K562 (cell line): ENCODE measurements at regions not wholly inside any gene's neighbourhood (a gene's known extent, or its start where the extent isn't known, plus 50 kb on each side); places are given as distances from the start of the nearest gene placed in this dataset.

ENCODE experiments used
- ATAC-seq: fragments of 200-7000 bp; cut with Tn5 transposase; 3 replicates; pipeline ENCODE4 v1.9.1; 2020; ENCODE audit warnings: moderate library complexity
- BruUV-seq: library from RNA; stranded (reverse); fragments of 400-500 nt; replicated peaks from 2 replicates; lab custom pipeline; 2021; lab: Mats Ljungman, UMichigan
- CTCF ChIA-PET: fragments of 300-600 bp; formaldehyde crosslinking; extraction: SDS; loops from one replicate; lab custom pipeline; 2021; ENCODE audit warnings: low intra/inter-chr PET ratio; lab: Yijun Ruan, JAX
- POLR2A ChIA-PET: fragments of 300-600, 350-650 bp; sonication (Branson Sonifier 250); formaldehyde crosslinking; extraction: SDS; loops from one replicate; lab custom pipeline; 2021; ENCODE audit warnings: antibody characterized with exemption, inconsistent platforms; lab: Yijun Ruan, JAX
- DNase-seq, 4 experiments: peaks; one replicate each; pipeline versions ENCODE4 v3.0.0 to v3.0.0-alpha.2; 2011 to 2018; ENCODE audit warnings: low spot score in 3 of 4, mixed read lengths in 3 of 4; ENCODE audit errors: extremely low read depth in 1 of 4
- FAIRE-seq: peaks from 2 replicates; lab custom pipeline; 2011; peaks lifted over from hg19 to GRCh38; lab: Jason Lieb, UNC
- H2AFZ ChIP-seq: 2 replicates; pipeline ENCODE4 v1.6.0; 2011; ENCODE audit warnings: low read depth, low read length, control low read depth, inconsistent platforms
- H3K27ac ChIP-seq: fragments of 200-600 bp; 3 replicates; pipeline ENCODE4 v1.8.0; 2011; ENCODE audit warnings: low read depth, mild to moderate bottlenecking, control low read depth, inconsistent platforms, low read length, moderate library complexity, mixed read lengths; ENCODE audit errors: extremely low read depth
- H3K27me3 ChIP-seq, 2 experiments: fragments of 300-600 bp in 1 of 2; 2 replicates in 1 of 2; 3 replicates in 1 of 2; pipeline versions ENCODE4 v1.6.0 to v1.8.0; 2011; ENCODE audit warnings: inconsistent platforms in 2 of 2, low read length in 2 of 2, mild to moderate bottlenecking in 1 of 2, mixed read lengths in 1 of 2, moderate library complexity in 1 of 2; ENCODE audit not compliant: control insufficient read depth in 2 of 2, insufficient read depth in 2 of 2
- H3K36me3 ChIP-seq: fragments of 300-600 bp; 3 replicates; pipeline ENCODE4 v1.8.0; 2011; ENCODE audit warnings: mild to moderate bottlenecking, low read length, inconsistent platforms; ENCODE audit not compliant: control insufficient read depth, insufficient read depth
- H3K4me1 ChIP-seq, 2 experiments: fragments of 200-600 bp in 1 of 2; replicated peaks in 1 of 2; 2 replicates in 1 of 2; 3 replicates in 1 of 2; pipeline versions ENCODE4 v1.5.1 to v1.8.0; 2011; ENCODE audit warnings: inconsistent platforms in 2 of 2, low read length in 2 of 2, mild to moderate bottlenecking in 1 of 2, mixed read lengths in 1 of 2, moderate library complexity in 1 of 2; ENCODE audit not compliant: control insufficient read depth in 2 of 2, insufficient read depth in 2 of 2
- H3K4me2 ChIP-seq: 2 replicates; pipeline ENCODE4 v1.6.1; 2011; ENCODE audit warnings: low read length, control low read depth, inconsistent platforms, mixed read lengths; ENCODE audit not compliant: insufficient read depth
- H3K4me3 ChIP-seq: fragments of 200-600 bp; sonication (generic), shearing (Covaris generic); 2 replicates; pipeline ENCODE4 v1.5.1; 2016; ENCODE audit warnings: control low read depth, inconsistent platforms
- H3K79me2 ChIP-seq: fragments of 200-600 bp; 3 replicates; pipeline ENCODE4 v1.8.0; 2011; ENCODE audit warnings: low read length, inconsistent platforms; ENCODE audit not compliant: control insufficient read depth, insufficient read depth
- H3K9ac ChIP-seq, 2 experiments: 2 replicates each; pipeline versions ENCODE4 v1.6.0 to v1.6.1; 2011; ENCODE audit warnings: low read depth in 2 of 2, low read length in 2 of 2, control low read depth in 1 of 2, inconsistent platforms in 1 of 2, mild to moderate bottlenecking in 1 of 2, mixed read lengths in 1 of 2; ENCODE audit not compliant: insufficient read depth in 1 of 2
- H3K9me1 ChIP-seq: one replicate; pipeline ENCODE4 v1.6.0; 2011; ENCODE audit warnings: inconsistent platforms, mild to moderate bottlenecking, low read length, moderate library complexity; ENCODE audit not compliant: control insufficient read depth, insufficient read depth
- H3K9me3 ChIP-seq: replicated peaks from 2 replicates; pipeline ENCODE4 v1.5.1; 2011; ENCODE audit warnings: low read depth, low read length, inconsistent platforms; ENCODE audit not compliant: control insufficient read depth, insufficient read depth
- H4K20me1 ChIP-seq: replicated peaks from 2 replicates; pipeline ENCODE4 v1.6.1; 2011; ENCODE audit warnings: low read length, inconsistent platforms, mixed read lengths; ENCODE audit not compliant: control insufficient read depth, insufficient read depth
- BRD9 ChIP-seq: fragments of 450-650 bp; IDR thresholded peaks from 2 replicates; pipeline ENCODE4 v1.6.1; 2018; ENCODE audit warnings: low read depth; ENCODE audit not compliant: partially characterized antibody
- CBX5 ChIP-seq: IDR thresholded peaks from 2 replicates; pipeline ENCODE4 v1.6.1; 2014; ENCODE audit warnings: low read depth, borderline replicate concordance
- DNMT1 ChIP-seq: fragments of 450-650 bp; IDR thresholded peaks from 2 replicates; pipeline ENCODE4 v1.6.1; 2016; ENCODE audit warnings: antibody characterized with exemption, mild to moderate bottlenecking
- KLF6 ChIP-seq: fragments of 250-450 bp; sonication (Bioruptor Pico); IDR thresholded peaks from 2 replicates; pipeline ENCODE4 v1.4.0; 2020; ENCODE audit warnings: mild to moderate bottlenecking, moderate library complexity, borderline replicate concordance
- MBD2 ChIP-seq: sonication (generic); IDR thresholded peaks from 2 replicates; pipeline ENCODE4 v1.6.1; 2016; ENCODE audit warnings: low read depth, borderline replicate concordance
- TCF15 ChIP-seq: fragments of 250-450 bp; sonication (Bioruptor Pico); IDR thresholded peaks from 2 replicates; pipeline ENCODE4 v1.8.0; 2022; ENCODE audit warnings: moderate library complexity, mild to moderate bottlenecking, inconsistent platforms
- TCF3 ChIP-seq: sonication (generic); formaldehyde crosslinking; IDR thresholded peaks from 2 replicates; pipeline ENCODE4 v1.4.0; 2020; ENCODE audit warnings: mild to moderate bottlenecking, missing genetic modification reagents
- ZBTB17 ChIP-seq: fragments of 450-650 bp; formaldehyde crosslinking; IDR thresholded peaks from 2 replicates; pipeline ENCODE4 v1.4.0; 2020; ENCODE audit warnings: mild to moderate bottlenecking
- ZNF445 ChIP-seq: fragments of 250-450 bp; sonication (Bioruptor Pico); IDR thresholded peaks from 2 replicates; pipeline ENCODE4 v1.4.0; 2020; ENCODE audit warnings: low read depth, mild to moderate bottlenecking, moderate library complexity
- ZNF584 ChIP-seq: fragments of 200-800 bp; sonication (Bioruptor generic); IDR thresholded peaks from 2 replicates; pipeline ENCODE4 v1.6.1; 2016; ENCODE audit warnings: low read depth, mild to moderate bottlenecking, missing genetic modification characterization, missing compliant biosample characterization
- ZNF586 ChIP-seq: fragments of 450-650 bp; formaldehyde crosslinking; conservative IDR thresholded peaks from 2 replicates; pipeline ENCODE4 v1.4.0; 2020; ENCODE audit warnings: mild to moderate bottlenecking, moderate library complexity
- WGBS: fragments of 100-300 bp; shearing (Covaris generic); methylation state at CpG from one replicate; pipeline ENCODE4 v1.1.6; 2016; ENCODE audit warnings: low coverage, mixed read lengths; ENCODE audit not compliant: insufficient coverage; ENCODE audit errors: missing lambda C conversion rate; 5-methylcytosine and 5-hydroxymethylcytosine counted together
- in situ Hi-C: fragments of 300-500 bp; cut with MboI; formaldehyde crosslinking; loops from 4 replicates; pipeline ENCODE4 v1.15.0; 2018; ENCODE audit warnings: inconsistent platforms, mixed read lengths
- intact Hi-C: fragments of 100-400 bp; cut with micrococcal nuclease; formaldehyde crosslinking; loops from 2 replicates; pipeline ENCODE4 v1.14.2; 2022
- TF ChIP-seq, protein P1 (sequence below): fragments of 200-800 bp; sonication (Bioruptor generic); IDR thresholded peaks from 2 replicates; pipeline ENCODE4 v1.6.1; 2016; ENCODE audit warnings: missing genetic modification characterization, missing compliant biosample characterization
- TF ChIP-seq, protein P2 (sequence below): fragments of 150-350 bp; IDR thresholded peaks from 2 replicates; pipeline ENCODE4 v1.6.1; 2014; ENCODE audit warnings: low read depth, mild to moderate bottlenecking, low read length, borderline replicate concordance
- TF ChIP-seq, protein P3 (sequence below): fragments of 250-450 bp; sonication (Bioruptor Pico); IDR thresholded peaks from 2 replicates; pipeline ENCODE4 v1.5.1; 2021; ENCODE audit warnings: mild to moderate bottlenecking

- CTCF ChIA-PET: no interaction called here
- WGBS: 0% methylated on average over 1 of the region's 1 CpG
- no peaks in the 10 kb centered on the region for H3K9me3 ChIP-seq
- intact Hi-C loops (no loop called here), in situ Hi-C loops (no loop called here)
- no peaks in the 10 kb centered on the region for H4K20me1 ChIP-seq
- H3K9me1 ChIP-seq: no peaks in the 10 kb centered on the region
- POLR2A ChIA-PET: no interaction called here
- H3K4me2 ChIP-seq: no peak overlapping the region
- H3K4me1 ChIP-seq: no peaks in the 10 kb centered on the region
- no peak overlapping the region for H3K27ac ChIP-seq
- no peaks in the 10 kb centered on the region for H3K79me2 ChIP-seq
- FAIRE-seq (no peak), ATAC-seq (no peak), DNase-seq (no peak)
- BruUV-seq: no TSS peak
- no peaks in the 10 kb centered on the region for H3K27me3 ChIP-seq
- H3K4me3 ChIP-seq: no peak overlapping the region
- no peak overlapping the region for H3K9ac ChIP-seq
- TF ChIP-seq, protein P1, sequence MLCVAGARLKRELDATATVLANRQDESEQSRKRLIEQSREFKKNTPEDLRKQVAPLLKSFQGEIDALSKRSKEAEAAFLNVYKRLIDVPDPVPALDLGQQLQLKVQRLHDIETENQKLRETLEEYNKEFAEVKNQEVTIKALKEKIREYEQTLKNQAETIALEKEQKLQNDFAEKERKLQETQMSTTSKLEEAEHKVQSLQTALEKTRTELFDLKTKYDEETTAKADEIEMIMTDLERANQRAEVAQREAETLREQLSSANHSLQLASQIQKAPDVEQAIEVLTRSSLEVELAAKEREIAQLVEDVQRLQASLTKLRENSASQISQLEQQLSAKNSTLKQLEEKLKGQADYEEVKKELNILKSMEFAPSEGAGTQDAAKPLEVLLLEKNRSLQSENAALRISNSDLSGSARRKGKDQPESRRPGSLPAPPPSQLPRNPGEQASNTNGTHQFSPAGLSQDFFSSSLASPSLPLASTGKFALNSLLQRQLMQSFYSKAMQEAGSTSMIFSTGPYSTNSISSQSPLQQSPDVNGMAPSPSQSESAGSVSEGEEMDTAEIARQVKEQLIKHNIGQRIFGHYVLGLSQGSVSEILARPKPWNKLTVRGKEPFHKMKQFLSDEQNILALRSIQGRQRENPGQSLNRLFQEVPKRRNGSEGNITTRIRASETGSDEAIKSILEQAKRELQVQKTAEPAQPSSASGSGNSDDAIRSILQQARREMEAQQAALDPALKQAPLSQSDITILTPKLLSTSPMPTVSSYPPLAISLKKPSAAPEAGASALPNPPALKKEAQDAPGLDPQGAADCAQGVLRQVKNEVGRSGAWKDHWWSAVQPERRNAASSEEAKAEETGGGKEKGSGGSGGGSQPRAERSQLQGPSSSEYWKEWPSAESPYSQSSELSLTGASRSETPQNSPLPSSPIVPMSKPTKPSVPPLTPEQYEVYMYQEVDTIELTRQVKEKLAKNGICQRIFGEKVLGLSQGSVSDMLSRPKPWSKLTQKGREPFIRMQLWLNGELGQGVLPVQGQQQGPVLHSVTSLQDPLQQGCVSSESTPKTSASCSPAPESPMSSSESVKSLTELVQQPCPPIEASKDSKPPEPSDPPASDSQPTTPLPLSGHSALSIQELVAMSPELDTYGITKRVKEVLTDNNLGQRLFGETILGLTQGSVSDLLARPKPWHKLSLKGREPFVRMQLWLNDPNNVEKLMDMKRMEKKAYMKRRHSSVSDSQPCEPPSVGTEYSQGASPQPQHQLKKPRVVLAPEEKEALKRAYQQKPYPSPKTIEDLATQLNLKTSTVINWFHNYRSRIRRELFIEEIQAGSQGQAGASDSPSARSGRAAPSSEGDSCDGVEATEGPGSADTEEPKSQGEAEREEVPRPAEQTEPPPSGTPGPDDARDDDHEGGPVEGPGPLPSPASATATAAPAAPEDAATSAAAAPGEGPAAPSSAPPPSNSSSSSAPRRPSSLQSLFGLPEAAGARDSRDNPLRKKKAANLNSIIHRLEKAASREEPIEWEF (CRISPR knock-in tag): no peak
- TF ChIP-seq DNMT1 (no peak), TCF15 (CRISPR knock-in tag) (no peak), ZBTB17 (CRISPR knock-in tag) (no peak), ZNF445 (CRISPR knock-in tag) (no peak), BRD9 (no peak), ZNF586 (CRISPR knock-in tag) (no peak), KLF6 (CRISPR knock-in tag) (no peak), TCF3 (CRISPR knock-in tag) (no peak), MBD2 (no peak), CBX5 (no peak), ZNF584 (CRISPR knock-in tag) (no peak)
- TF ChIP-seq, protein P2, sequence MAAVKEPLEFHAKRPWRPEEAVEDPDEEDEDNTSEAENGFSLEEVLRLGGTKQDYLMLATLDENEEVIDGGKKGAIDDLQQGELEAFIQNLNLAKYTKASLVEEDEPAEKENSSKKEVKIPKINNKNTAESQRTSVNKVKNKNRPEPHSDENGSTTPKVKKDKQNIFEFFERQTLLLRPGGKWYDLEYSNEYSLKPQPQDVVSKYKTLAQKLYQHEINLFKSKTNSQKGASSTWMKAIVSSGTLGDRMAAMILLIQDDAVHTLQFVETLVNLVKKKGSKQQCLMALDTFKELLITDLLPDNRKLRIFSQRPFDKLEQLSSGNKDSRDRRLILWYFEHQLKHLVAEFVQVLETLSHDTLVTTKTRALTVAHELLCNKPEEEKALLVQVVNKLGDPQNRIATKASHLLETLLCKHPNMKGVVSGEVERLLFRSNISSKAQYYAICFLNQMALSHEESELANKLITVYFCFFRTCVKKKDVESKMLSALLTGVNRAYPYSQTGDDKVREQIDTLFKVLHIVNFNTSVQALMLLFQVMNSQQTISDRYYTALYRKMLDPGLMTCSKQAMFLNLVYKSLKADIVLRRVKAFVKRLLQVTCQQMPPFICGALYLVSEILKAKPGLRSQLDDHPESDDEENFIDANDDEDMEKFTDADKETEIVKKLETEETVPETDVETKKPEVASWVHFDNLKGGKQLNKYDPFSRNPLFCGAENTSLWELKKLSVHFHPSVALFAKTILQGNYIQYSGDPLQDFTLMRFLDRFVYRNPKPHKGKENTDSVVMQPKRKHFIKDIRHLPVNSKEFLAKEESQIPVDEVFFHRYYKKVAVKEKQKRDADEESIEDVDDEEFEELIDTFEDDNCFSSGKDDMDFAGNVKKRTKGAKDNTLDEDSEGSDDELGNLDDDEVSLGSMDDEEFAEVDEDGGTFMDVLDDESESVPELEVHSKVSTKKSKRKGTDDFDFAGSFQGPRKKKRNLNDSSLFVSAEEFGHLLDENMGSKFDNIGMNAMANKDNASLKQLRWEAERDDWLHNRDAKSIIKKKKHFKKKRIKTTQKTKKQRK: no peak
- TF ChIP-seq, protein P3, sequence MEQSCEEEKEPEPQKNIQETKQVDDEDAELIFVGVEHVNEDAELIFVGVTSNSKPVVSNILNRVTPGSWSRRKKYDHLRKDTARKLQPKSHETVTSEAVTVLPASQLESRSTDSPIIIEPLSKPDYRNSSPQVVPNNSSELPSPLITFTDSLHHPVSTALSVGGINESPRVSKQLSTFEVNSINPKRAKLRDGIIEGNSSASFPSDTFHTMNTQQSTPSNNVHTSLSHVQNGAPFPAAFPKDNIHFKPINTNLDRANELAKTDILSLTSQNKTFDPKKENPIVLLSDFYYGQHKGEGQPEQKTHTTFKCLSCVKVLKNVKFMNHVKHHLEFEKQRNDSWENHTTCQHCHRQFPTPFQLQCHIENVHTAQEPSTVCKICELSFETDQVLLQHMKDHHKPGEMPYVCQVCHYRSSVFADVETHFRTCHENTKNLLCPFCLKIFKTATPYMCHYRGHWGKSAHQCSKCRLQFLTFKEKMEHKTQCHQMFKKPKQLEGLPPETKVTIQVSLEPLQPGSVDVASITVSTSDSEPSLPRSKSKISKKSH (CRISPR knock-in tag): no peak
- no peak overlapping the region for H2AFZ ChIP-seq
- no peaks in the 10 kb centered on the region for H3K36me3 ChIP-seq
Observed at GRCh38 chr4:60016971-60017370, 1183.2 kb upstream of the ADGRL3 start.
